Activated T-cell treated with anti-CD3 and anti-CD28 coated beads, Interleukin-2, amount 50 U/mL, for 48 hours (primary cell): ENCODE measurements at regions not wholly inside any gene's neighbourhood (a gene's known extent, or its start where the extent isn't known, plus 50 kb on each side); places are given as distances from the start of the nearest gene placed in this dataset.
"Not testable (repeated sequence)": the region's sequence is repeated elsewhere in the genome, so short reads cannot be mapped to it uniquely, and the experiment has no call there.

Source experiments
- DNase-seq, 2 experiments: peaks; one replicate each; pipeline ENCODE4 v3.0.0-alpha.2; 2020

DNA sequence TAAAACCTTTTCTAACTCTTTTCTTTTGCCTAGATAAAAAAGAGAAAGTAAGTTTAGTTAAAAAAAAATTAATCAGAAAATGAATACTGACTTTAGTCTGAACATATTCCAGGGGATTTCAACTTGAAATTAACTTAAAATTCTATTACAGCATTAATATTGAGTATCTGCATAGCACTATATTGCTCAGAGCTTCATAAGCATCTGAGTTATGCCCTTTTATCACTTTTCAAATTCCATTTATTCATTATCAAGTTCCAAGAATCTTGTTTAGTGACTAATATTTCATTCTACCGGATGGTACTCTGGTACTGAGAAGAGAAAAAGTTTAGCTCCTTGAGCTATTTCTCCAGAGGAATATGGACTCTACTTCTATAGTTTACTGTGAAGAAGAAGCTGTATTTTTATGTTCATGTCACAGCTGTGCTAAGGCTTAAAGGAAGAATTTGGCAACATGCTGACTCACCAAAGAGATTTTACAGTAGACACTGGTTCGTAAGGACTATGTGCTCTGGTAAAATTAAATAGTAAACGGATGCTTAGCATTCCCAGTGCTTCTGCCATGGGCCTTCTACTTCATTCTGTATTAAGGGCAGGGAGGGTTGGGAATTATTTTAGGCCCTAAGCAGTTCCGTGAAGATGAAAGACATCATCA is 285.2 kb upstream of the SEMA6A start:
- DNase-seq: no peak

GRCh38 chr5:116858705-116859333 is 284.2 kb upstream of the SEMA6A start:
- DNase-seq: no peak

DNA sequence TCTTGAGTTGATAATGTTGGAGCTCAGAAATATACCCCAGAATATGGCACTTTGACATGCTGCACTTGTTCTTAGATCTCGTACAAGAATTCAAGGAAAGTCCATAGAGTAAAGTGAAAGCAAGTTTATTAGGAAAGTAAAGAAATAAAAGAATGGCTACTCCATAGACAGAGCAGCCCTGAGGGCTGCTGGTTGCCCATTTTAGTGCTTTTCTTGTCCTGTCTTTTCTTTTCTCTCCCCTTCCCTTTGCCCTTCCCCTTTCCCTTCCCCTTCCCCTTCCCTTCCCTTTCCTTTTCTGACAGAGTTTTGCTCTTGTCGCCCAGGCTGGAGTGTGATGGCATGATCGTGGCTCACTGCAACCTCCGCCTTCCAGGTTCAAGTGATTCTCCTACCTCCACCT is 283.4 kb upstream of the SEMA6A start:
- not testable (repeated sequence) for DNase-seq

- DNase-seq: no peak
These were observed 281.6 kb upstream of the SEMA6A start for GRCh38 chr5:116856271-116856670.

DNA sequence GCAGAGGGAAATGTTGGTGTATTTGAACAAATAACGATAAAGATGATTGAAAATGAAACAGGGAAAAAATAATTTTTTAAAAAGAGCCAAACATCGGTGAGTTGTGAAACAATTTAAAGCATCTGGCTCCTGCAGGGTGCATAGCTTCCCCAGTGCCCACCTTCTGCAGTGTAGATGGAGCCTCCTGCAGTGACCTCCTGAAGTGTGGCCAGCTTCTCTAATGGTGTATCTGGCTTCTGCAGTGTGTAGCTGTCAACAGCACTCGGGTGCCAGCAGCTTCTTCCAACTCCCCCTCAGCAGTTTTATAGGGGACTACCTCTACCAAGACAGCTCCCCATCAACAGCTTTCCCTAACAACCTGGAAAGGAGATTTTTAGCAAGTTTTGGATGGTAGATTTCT is 279.4 kb upstream of the SEMA6A start:
- DNase-seq: no peak

- DNase-seq: no peak
These were observed 274.4 kb upstream of the SEMA6A start for GRCh38 chr5:116848954-116849581.

GRCh38 chr5:116847960-116848359 is 273.3 kb upstream of the SEMA6A start:
- DNase-seq: no peak

- no peak for DNase-seq
These were observed 269.4 kb upstream of the SEMA6A start for GRCh38 chr5:116844015-116844414.

- DNase-seq: no peak
These were observed 267.9 kb upstream of the SEMA6A start for GRCh38 chr5:116842514-116842961.

GRCh38 chr5:116841734-116842133 is 267.1 kb upstream of the SEMA6A start:
- DNase-seq: no peak

DNA sequence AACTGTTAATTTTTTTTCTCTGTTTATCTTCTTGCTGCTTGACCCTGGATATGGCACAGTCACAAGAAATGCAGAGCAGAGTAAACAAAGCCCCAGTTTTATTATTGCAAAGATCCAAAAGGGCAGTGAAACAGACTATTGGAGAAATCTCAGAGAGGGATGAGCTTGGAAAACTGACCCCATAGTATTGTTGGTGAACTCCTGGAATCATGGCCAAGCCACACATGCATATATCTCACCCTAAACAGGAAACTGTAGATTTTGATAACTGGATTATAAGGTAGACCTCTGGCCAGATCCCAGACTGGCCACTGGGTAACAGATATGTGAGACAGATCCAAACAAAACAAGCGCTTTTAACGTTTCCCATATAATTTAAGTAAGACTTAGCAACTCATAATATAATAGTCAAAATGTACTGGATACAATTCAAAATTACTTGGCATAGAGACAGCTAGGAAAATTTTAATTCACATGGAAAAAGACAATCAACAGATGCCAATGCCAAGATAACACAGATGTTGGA is 263.5 kb upstream of the SEMA6A start:
- no peak for DNase-seq

DNA sequence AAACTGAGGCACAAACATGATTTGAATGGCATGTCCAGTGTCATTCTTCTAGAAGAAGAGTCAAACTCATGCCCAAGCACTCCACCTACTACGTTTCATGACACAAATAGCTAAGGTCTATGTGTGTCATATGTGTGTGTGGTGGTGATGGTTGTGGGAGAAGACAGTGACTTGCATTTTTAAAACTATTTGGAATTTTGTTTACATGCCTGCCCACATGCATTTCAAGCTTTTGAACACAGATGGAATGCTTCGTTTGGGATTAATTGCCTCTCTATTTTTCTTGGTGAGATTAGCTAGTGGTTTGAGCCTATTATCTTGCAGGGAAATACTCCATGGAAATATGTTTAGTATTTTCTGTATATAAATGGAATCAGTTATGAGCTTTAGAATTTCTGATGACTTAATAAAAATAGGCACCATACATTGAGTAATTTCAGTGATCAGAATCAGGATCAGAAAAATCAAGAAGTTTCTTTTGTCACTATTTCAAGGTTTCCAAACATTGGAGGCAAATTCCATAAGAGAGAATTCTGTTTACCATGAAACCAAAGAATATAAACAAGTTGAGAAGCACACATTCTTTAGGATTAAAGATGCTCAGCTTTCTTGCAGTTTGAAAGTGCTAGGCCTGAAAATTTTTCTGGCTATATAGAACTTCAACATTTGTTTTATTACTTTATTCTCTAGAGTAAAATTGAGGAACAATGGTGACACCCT is 260.3 kb upstream of the SEMA6A start:
- DNase-seq: no peak

DNA sequence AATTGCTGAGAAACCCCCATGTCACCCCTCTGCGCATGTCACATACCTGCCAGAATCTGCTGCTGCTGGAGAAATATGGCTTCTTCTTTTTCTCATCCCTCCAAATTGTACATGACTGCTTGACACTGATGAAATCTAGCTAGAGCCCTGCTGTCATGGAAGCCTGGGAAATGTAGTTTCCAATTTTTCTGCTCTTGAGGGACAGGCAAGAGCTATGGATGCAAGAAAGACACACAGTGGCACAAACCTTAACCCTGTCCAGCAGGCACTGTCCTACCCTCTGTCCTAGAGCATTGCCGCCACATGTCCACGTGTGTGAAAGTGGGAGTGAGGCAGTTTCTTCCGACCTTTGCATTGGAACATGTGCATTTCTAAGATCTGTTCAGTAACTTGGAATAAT is 255.5 kb upstream of the SEMA6A start:
- DNase-seq: no peak

DNA sequence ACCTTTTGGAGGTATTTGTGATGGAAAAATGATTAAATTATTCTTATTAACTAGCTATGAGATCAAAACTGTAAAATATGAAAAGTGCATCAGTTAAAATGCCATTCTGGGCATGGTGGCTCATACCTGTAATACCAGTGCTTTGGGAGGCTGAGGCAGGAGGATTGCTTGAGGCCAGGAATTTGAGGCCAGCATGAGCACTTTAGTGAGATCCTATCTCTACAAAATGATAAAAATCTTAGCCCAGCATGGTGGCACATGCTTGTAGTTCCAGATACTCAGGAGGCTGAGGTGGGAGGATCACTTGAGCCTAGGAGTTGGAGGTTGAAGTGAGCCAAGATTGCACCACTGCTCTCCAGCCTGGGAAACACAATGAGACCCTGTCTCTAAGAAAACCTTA is 252.5 kb upstream of the SEMA6A start:
- no peak for DNase-seq

DNA sequence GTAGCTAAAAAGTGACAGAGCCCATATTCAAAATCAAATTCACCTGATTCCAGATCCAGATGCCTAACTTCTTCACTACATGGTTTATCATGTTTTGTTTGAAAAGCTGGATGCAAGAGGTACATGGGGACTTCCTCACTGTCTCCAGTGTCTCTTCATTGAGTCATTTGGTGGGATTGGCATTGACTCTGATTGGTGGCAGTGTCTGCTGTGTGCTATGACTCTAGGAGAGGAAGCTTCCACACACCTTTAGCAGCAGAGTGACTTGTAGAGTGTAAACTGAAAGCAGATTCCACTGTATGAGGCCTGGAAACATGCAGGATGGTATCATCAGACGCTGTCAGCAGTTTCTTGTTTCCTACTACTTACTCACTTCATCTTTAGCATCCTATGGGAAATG is 250.9 kb upstream of the SEMA6A start:
- DNase-seq: no peak

DNA sequence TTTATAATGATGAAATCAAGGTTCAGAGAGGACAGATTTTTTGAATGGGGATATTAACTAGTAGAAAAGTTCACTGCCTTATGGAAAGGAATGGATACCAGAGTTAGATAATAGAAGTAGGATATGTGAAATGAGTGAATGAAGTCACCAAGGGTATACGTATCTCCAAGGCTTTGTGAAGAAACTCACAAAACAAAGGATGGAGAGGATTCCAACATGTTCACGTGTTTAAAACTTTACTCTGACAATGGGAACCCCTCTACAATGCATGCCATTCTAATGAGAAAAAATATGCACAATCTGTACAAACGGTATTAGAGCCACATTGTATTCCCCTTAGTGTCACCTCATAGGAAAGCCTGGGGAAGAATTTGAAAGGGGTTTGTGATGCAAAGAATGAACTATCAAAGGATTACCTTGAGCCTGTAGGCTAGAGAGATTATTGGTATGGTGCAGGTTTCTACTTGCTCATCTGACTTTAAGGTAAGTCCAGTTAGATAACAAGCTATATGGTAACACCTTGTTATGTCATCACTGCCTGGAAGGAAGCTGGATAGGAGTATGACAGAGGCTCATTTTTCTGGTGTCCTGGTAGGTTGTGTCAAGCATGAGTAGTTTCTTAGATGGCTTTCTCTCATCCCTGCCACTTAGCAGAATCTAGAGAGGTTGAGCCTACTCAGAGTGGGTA is 250.3 kb upstream of the SEMA6A start:
- DNase-seq: no peak

DNA sequence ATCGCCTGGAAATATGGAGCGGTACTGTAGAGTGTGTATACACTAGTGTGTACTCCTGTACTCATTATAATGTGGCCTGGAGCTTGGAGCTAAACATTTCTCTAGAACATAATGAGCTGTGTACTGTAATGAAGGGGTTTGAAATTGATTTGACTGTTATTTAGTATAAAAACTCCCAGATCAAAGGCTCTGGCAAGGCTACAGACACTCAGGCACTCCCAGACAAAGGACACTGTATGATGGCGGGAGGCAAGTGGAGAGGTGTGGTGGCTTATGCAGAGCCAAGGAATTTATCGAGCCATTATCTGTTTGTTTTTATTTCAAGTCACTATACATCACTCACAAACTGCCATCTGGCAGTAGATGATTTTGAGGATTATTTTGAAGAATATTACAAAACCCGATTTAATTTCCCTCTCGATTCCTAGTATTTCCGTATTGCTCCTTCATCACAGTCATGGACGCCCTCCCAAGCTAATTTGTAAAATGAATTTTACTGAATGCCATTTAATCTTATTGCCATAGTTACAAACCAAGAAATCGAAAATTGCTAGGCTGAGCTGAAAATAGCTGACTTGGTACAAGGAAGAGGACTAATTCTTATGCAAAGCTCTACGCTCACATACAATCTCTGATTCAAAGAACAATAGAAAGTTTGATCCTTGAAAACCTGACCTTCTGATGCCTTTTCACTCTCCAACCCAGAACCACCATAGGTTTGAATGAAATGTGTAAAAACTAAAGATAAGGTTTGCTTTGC is 240.2 kb upstream of the SEMA6A start:
- no peak for DNase-seq

GRCh38 chr5:116813906-116814305 is 239.3 kb upstream of the SEMA6A start:
- DNase-seq: no peak

DNA sequence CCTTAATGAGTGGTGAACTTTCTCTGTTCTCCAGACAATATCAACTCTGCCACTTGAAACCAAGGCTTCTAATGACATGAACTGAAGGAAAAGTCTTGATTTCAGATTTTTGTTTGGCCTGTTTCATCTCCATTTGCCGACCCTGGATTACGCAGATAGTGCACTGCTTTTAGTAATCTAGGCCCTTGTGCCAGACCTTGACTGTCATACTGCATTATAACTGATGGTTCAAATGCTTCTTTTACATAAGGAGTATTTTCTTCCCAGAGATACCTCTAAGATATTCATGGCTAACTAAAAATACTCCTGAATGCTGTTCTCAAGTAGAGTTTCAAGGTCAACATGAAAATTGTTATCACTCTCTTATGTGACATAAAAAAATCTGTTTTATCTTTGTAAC is 238.7 kb upstream of the SEMA6A start:
- DNase-seq: no peak

DNA sequence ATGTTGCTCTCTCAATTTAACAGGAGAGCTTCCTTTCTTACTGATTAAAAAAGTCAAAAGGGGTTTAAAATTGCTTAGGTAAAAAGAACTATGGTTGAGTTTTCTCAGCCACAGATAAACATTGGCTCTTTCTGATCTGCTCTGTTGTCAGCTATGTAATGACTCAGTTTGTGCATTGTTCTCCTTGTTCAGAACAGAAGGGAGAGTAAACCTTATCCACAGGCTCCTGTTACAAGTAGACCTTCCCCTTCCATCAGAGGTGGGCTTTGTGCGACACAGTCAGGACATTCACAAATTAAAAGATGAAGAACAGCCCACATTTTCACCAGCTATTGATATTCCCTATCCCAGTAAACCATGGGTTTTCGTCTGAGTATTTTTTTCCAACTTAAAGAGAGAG is 236.3 kb upstream of the SEMA6A start:
- no peak for DNase-seq

- DNase-seq: no peak
These were observed 232.2 kb upstream of the SEMA6A start for GRCh38 chr5:116806836-116807235.

- no peak for DNase-seq
These were observed 224.8 kb upstream of the SEMA6A start for GRCh38 chr5:116799401-116799800.
